Neural progenitor cell (in vitro differentiated cells): ENCODE measurements at regions not wholly inside any gene's neighbourhood (a gene's known extent, or its start where the extent isn't known, plus 50 kb on each side); places are given as distances from the start of the nearest gene placed in this dataset.

ENCODE experiments used
- DNase-seq: peaks from one replicate; pipeline ENCODE4 v3.0.0-alpha.2; 2016; ENCODE audit warnings: low spot score
- H2AFZ ChIP-seq: fragments of 200-600 bp; sonication (generic); replicated peaks from 2 replicates; pipeline ENCODE4 v1.6.1; 2016; ENCODE audit warnings: antibody characterized with exemption
- H3F3A ChIP-seq: fragments of 200-600 bp; sonication (generic); 2 replicates; pipeline ENCODE4 v1.6.1; 2016; ENCODE audit warnings: antibody characterized with exemption, low read depth
- H3K27ac ChIP-seq: fragments of 200-600 bp; sonication (generic); 2 replicates; pipeline ENCODE4 v1.5.1; 2016; ENCODE audit warnings: mild to moderate bottlenecking
- H3K27me3 ChIP-seq: fragments of 200-600 bp; sonication (generic); 2 replicates; pipeline ENCODE4 v1.6.1; 2016; ENCODE audit warnings: mild to moderate bottlenecking, moderate library complexity
- H3K36me3 ChIP-seq: fragments of 200-600 bp; sonication (generic); 2 replicates; pipeline ENCODE4 v1.5.1; 2016
- H3K4me1 ChIP-seq: fragments of 200-600 bp; sonication (generic); 2 replicates; pipeline ENCODE4 v1.6.1; 2016; ENCODE audit warnings: mixed run types
- H3K4me2 ChIP-seq: fragments of 200-600 bp; sonication (generic); 2 replicates; pipeline ENCODE4 v1.6.1; 2016
- H3K4me3 ChIP-seq: fragments of 200-600 bp; sonication (generic); 2 replicates; pipeline ENCODE4 v1.5.1; 2016
- H3K79me2 ChIP-seq: fragments of 200-600 bp; sonication (generic); 2 replicates; pipeline ENCODE4 v1.6.1; 2016; ENCODE audit warnings: low read depth
- H3K9ac ChIP-seq: fragments of 200-600 bp; sonication (generic); 2 replicates; pipeline ENCODE4 v1.6.1; 2016
- H3K9me3 ChIP-seq: fragments of 200-600 bp; sonication (generic); 2 replicates; pipeline ENCODE4 v1.5.1; 2016; ENCODE audit warnings: low read depth
- H4K20me1 ChIP-seq: fragments of 200-600 bp; sonication (generic); 2 replicates; pipeline ENCODE4 v1.6.1; 2016; ENCODE audit warnings: low read depth
- H3K27ac Mint-ChIP-seq: 3 replicates; pipeline ENCODE4 v1.8.0; 2021; ENCODE audit warnings: mixed read lengths
- H3K27me3 Mint-ChIP-seq: 2 replicates; pipeline ENCODE4 v1.8.0; 2022; ENCODE audit warnings: low read depth, mild to moderate bottlenecking, inconsistent platforms, moderate library complexity, mixed read lengths; ENCODE audit not compliant: insufficient read depth
- H3K36me3 Mint-ChIP-seq: 3 replicates; pipeline ENCODE4 v1.8.0; 2021; ENCODE audit warnings: mixed read lengths
- H3K4me1 Mint-ChIP-seq: 3 replicates; pipeline ENCODE4 v1.8.0; 2021; ENCODE audit warnings: mixed read lengths
- H3K4me3 Mint-ChIP-seq: 3 replicates; pipeline ENCODE4 v1.8.0; 2021; ENCODE audit warnings: mild to moderate bottlenecking, moderate library complexity, mixed read lengths
- H3K9me3 Mint-ChIP-seq: 3 replicates; pipeline ENCODE4 v1.8.0; 2020; ENCODE audit warnings: mixed read lengths
- CTCF ChIP-seq: fragments of 200-600 bp; sonication (generic); IDR thresholded peaks from 2 replicates; pipeline ENCODE4 v1.5.1; 2017; ENCODE audit warnings: antibody characterized with exemption, mild to moderate bottlenecking
- EZH2 ChIP-seq: fragments of 200-600 bp; sonication (generic); IDR thresholded peaks from 2 replicates; pipeline ENCODE4 v1.6.1; 2017; ENCODE audit warnings: antibody characterized with exemption, mild to moderate bottlenecking, moderate library complexity
- EZH2phosphoT487 ChIP-seq: fragments of 200-600 bp; sonication (generic); IDR thresholded peaks from 2 replicates; pipeline ENCODE4 v1.6.1; 2017; ENCODE audit warnings: antibody characterized with exemption

- H3K4me1 Mint-ChIP-seq: no peaks in the 10 kb centered on the region
- H3K9ac ChIP-seq: no peak overlapping the region
Observed at GRCh38 chr13:22152751-22153150, 481.9 kb downstream of the FGF9 start.

GRCh38 chr13:22154041-22154440 lies 483.2 kb downstream of the FGF9 start:
- Mint-ChIP-seq H3K9me3 (peaks cover 2% of the 10 kb centered on the region), H3K36me3 (no peaks in the 10 kb centered on the region), H3K27ac (no peak overlapping the region), H3K4me1 (no peaks in the 10 kb centered on the region), H3K27me3 (peaks cover 2% of the 10 kb centered on the region), H3K4me3 (no peak overlapping the region)
- Histone ChIP-seq H3K36me3 (no peaks in the 10 kb centered on the region), H2AFZ (no peak overlapping the region), H3K4me3 (no peak overlapping the region), H3K9me3 (no peaks in the 10 kb centered on the region), H3K4me2 (no peak overlapping the region), H3K27me3 (no peaks in the 10 kb centered on the region), H3K9ac (no peak overlapping the region), H3F3A (no peaks in the 10 kb centered on the region), H3K4me1 (no peaks in the 10 kb centered on the region), H4K20me1 (no peaks in the 10 kb centered on the region), H3K27ac (no peak overlapping the region), H3K79me2 (no peaks in the 10 kb centered on the region)
- DNase-seq: no peak
- no peak for TF ChIP-seq EZH2phosphoT487
- TF ChIP-seq EZH2: no peak
- no peak for TF ChIP-seq CTCF

More at GRCh38 chr13:22152751-22153150, 481.9 kb downstream of the FGF9 start:
- DNase-seq: no peak
- H3K79me2 ChIP-seq: no peaks in the 10 kb centered on the region
- H2AFZ ChIP-seq: no peak overlapping the region
- no peaks in the 10 kb centered on the region for H4K20me1 ChIP-seq
- no peak overlapping the region for H3K4me3 Mint-ChIP-seq
- H3K4me3 ChIP-seq: no peak overlapping the region
- no peak overlapping the region for H3K27ac ChIP-seq
- H3K27me3 Mint-ChIP-seq: peaks cover 4% of the 10 kb centered on the region
- H3F3A ChIP-seq: no peaks in the 10 kb centered on the region
- no peaks in the 10 kb centered on the region for H3K4me1 ChIP-seq
- no peaks in the 10 kb centered on the region for H3K36me3 Mint-ChIP-seq
- no peak overlapping the region for H3K4me2 ChIP-seq
- no peaks in the 10 kb centered on the region for H3K36me3 ChIP-seq
- H3K9me3 Mint-ChIP-seq: peaks cover 4% of the 10 kb centered on the region
- no peaks in the 10 kb centered on the region for H3K9me3 ChIP-seq
- TF ChIP-seq EZH2phosphoT487: no peak
- TF ChIP-seq CTCF: no peak
- TF ChIP-seq EZH2: no peak
- no peak overlapping the region for H3K27ac Mint-ChIP-seq
- H3K27me3 ChIP-seq: no peaks in the 10 kb centered on the region

GRCh38 chr13:22161871-22162270 lies 491.0 kb downstream of the FGF9 start:
- H3K36me3 Mint-ChIP-seq: no peaks in the 10 kb centered on the region
- no peak overlapping the region for H3K9ac ChIP-seq
- DNase-seq: no peak
- H3K4me3 Mint-ChIP-seq: no peak overlapping the region
- H3K4me3 ChIP-seq: no peak overlapping the region
- H3K27me3 ChIP-seq: no peaks in the 10 kb centered on the region
- no peaks in the 10 kb centered on the region for H4K20me1 ChIP-seq
- no peak overlapping the region for H3K4me2 ChIP-seq
- no peaks in the 10 kb centered on the region for H3K36me3 ChIP-seq
- no peaks in the 10 kb centered on the region for H3K4me1 ChIP-seq
- H3K27ac ChIP-seq: no peak overlapping the region
- H3K27ac Mint-ChIP-seq: no peak overlapping the region
- no peak for TF ChIP-seq CTCF
- TF ChIP-seq EZH2: no peak
- TF ChIP-seq EZH2phosphoT487: no peak
- H3K79me2 ChIP-seq: no peaks in the 10 kb centered on the region
- no peaks in the 10 kb centered on the region for H3F3A ChIP-seq
- peaks cover 3% of the 10 kb centered on the region for H3K9me3 Mint-ChIP-seq
- H3K9me3 ChIP-seq: no peaks in the 10 kb centered on the region
- H2AFZ ChIP-seq: no peak overlapping the region
- peaks cover 3% of the 10 kb centered on the region for H3K27me3 Mint-ChIP-seq
- H3K4me1 Mint-ChIP-seq: no peaks in the 10 kb centered on the region
